ENCODE measurements at regions not wholly inside any gene's neighbourhood (a gene's known extent, or its start where the extent isn't known, plus 50 kb on each side); places are given as distances from the start of the nearest gene placed in this dataset.
A peak's percentile ranks its signal among the peaks of the same experiment; 100 is the strongest.

DNA sequence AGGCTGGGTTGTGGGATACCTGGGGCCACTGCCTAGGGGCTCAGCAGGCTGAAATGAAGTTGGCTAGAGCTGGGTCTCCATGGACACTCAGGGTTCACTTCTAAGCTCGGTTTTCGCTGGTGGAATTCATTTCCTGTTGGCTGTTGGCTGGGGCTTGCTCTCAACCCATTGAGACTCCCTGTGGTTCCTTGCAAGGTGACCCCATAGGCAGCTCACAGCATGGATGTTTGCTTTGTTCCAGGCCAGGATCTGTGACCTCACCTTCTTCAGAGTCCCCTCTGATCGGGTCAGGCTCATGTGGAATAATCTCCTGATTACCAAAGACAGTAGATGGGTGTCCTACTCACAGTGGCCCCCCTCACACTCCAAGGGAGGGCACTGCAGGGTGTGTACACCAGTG is 229.3 kb downstream of the QKI start:
- no peak for DNase-seq (ENCODE audit: low spot score)

DNA sequence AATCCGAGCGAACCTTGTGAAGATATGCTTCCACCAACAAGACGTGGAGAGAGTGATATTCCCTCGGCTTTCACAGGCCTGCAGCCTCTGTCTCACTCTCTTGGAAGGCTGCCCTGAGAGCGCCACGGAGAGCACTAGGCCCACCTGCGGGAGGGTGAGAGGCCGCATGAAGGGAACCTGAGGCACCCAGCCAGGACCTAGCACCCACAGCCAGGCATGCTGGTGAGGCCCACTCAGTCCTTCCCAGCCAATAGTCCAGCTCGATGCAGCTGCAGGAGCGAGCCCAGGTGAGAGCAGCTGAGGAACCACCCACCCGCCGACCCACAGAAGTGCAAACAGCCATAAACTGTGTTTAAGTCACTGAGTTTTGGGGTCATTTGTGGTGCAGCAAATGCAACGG is 227.2 kb downstream of the QKI start:
- DNase-seq (ENCODE audit: low spot score) = no peak

DNA sequence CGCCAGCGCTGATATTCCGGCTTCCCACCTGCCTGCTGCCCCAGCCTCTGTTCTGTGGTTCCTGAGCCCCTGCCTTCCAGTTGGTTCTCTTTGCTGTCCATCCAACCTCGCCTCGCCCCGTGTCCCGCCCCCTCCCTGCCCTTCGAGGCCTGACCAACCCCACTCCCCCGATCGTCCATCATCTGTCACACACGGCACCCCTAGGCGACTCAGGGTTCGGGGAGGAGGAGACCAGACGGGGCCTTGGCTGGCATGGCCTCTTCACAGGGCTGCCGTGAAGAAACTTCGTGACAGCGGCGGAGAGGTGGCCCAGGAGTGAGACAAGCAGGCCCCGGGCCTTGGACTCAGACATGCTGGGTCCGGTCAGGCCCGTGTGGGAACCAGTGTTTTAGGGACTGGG is 226.1 kb downstream of the QKI start:
- no peak for DNase-seq (ENCODE audit: low spot score)

DNA sequence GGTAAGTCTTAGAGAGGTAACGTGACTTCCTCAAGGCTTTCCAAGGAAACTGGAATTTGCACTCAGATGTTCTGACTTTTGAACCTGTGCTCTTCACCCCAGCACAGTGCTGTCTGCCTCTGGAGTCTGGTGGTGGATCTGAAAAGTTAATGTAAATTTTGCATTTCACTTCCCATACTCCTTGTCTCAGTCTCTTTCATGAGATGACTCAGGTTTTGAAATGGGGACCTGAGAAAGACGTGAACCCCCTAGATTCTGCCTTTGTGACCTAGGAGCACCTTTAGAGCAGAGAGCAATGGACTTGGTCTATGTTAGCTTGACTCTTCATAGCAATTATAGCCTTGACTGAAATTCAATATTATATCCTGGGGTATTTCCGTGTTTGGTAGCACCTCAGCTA is 223.0 kb downstream of the QKI start:
- no peak for DNase-seq (ENCODE audit: low spot score)

DNA sequence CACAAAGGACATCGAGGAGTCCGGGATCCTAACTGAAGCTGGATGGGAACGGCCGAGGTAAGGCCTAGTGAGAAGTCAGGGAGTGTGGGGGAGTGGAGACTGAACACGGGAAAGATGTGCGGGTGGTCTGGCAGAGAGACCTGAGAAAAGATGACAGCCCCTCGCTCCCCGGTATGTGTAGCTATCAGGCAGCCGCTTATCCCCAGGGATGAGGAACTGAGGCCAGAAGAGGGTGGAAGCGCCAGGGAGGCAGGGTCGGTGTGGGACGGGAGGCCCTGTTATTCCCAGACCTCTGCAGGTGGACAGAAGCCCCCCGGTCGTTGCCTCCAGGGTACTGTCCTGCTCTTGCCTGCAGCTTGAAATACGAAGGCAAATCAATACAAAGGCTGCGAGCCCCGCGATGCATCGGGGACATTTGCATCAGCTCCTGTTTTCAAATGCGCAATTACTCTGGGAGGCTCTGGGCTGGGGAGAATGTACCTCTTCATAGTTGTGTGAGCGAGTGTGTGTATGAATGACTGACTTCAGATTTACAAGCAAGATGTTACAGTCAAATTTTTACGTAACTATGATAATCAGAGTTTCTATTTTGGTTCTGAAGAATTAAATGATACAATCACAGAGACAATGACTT is 221.3 kb downstream of the QKI start:
- DNase-seq (ENCODE audit: low spot score) = no peak

DNA sequence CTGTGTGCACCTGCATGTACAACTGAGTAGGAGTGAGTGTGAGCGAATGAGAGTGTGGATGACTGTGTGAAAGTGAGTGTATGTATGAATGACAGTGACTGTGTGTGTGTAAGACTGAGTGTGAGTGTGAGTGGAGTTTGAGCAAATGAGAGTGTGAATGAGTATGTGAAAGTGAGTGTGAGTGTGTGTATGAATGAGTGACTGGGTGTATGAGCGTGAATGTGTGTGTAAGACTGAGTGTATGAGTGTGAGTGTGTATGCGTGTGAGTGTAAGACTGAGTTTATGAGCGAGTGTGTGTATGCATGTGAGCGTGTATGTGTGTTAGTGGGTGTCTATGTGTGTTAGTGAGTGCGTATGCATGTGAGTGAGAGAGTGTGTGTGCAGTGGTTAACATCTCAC is 220.8 kb downstream of the QKI start:
- DNase-seq (ENCODE audit: low spot score) = no peak

DNA sequence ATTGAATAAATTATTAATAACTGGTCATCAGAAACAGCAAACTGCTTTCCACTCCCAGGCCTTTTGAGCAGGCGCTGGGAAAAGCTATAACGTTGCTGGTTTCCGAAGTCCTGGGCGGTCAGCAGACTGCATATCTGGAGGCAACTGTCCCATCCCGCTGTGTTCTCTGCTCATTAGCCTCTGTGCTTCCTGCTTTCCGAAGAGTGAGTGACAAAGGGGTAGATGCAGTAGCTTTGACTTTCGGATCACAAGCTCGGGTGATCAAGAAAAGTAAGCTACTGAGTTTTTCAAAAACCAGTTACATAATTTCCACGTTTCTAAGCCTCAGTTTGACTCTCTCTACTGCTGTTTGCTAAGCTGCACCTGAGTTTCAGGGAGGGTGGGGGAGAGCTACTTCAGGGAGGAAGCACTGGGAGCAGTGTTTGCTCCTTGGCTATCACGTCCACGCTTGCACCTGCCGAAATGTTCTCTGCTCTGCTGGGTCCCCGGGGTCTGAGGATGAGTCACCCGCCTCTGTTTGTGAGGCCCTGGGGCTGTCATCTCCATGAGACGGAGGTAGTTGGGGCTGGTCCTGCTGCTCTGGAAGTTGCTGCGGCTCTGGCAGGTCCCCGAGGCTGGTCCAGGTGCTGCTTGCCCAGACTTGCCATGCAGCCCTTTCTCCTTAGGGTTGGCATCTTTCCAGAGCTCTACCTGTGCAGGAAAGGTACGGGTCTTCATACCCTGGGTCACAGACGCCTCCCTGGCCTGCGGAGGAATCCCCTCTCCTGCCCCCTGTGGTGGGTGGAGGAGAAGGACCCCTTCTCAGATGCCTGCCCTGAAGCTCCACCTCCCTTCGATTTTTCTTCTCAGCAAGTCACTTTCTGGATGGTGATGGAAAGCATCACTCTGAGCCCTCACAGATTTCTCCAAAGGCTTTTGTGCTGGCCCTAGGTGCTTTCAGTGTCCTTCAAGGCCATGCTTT is 220.0 kb downstream of the QKI start:
- DNase-seq (ENCODE audit: low spot score) = peak; percentile 72

DNA sequence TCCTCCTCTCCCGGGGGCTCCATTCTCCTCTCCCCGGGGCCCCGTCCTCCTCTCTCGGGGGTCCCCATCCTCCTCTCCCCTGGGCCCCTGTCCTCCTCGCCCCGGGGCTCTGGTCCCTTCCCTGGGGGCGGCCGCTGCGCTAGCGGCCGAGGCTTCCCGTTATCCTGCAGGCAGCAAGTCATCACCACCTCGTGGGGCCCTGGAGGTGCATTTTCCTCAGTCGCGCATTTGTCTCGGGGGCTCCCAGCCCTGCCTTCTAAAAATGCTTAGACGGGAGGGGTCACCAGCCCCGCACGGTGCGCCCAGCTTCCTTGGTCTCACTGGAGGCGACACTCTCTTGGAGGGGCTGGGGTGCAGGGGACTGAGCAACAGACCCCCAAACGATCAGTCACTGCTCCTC is 216.5 kb downstream of the QKI start:
- no peak for DNase-seq (ENCODE audit: low spot score)

DNA sequence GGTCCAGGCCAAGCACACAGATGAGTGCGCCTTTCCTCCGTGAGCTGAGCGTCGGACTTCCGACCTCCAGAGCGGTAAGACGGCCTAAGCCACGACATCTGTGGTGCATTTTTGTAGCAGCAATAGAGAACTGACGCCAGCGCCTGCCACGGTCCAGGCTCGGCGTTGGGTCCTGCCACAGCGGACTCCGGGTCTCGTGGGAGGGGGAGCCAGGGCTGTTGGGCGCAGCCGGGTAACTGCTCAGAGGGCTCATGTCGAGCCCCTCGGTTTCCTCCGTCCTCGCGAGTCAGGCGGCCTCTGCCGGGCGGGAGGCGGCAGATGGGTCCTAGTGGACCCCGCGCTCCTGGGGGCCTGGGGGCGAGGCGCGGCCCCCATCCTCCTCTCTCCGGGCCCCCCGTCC is 216.1 kb downstream of the QKI start:
- DNase-seq (ENCODE audit: low spot score) = no peak

DNA sequence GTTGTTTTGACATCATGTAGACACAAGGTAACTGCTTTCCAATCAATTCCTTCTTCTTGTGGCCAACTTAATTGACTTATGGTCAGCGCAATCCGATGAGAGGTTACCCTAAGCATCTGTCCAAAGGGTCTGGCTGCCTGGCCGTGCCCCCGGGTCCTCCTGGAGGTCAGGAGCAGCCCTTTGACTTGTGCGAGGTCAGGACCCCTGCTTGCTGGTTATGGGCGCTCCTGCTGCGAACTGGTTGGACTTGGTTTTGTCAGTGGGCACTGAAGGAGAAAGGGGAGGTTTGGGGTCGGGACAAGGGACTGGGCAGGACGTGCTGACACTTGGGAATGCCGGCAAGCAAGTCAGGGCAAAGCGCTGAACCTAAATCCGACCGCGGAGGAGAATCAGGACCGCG is 215.6 kb downstream of the QKI start:
- DNase-seq (ENCODE audit: low spot score) = no peak

Data from umbilical cord (tissue), 1 donor.